Stomach (tissue), 4 donors: ENCODE measurements at regions not wholly inside any gene's neighbourhood (a gene's known extent, or its start where the extent isn't known, plus 50 kb on each side); places are given as distances from the start of the nearest gene placed in this dataset.

Experiments used
- CTCF ChIP-seq, 7 experiments: fragments of 450-650 bp in 4 of 7; fragments of 200-600 bp in 3 of 7; sonication (generic) in 3 of 7; IDR thresholded peaks; one replicate each; pipeline ENCODE4 v1.5.1; 2016 to 2019; ENCODE audit warnings: antibody characterized with exemption in 7 of 7, control low read depth in 2 of 7, mild to moderate bottlenecking in 1 of 7
- EP300 ChIP-seq: sonication (generic); formaldehyde crosslinking; IDR thresholded peaks from one replicate; pipeline ENCODE4 v1.6.1; 2017; ENCODE audit warnings: antibody characterized with exemption
- POLR2A ChIP-seq, 4 donors: fragments of 450-650 bp; IDR thresholded peaks; one replicate each; pipeline ENCODE4 v1.6.1; 2016; ENCODE audit warnings: antibody characterized with exemption in 4 of 4, control low read depth in 2 of 4, mild to moderate bottlenecking in 1 of 4, moderate library complexity in 1 of 4
- POLR2AphosphoS5 ChIP-seq, 3 donors: sonication (generic); formaldehyde crosslinking; IDR thresholded peaks; one replicate each; pipeline ENCODE4 v1.6.1; 2016; ENCODE audit warnings: antibody characterized with exemption in 3 of 3

GRCh38 chr1:185627171-185627570 is 107.0 kb upstream of the HMCN1 start:
- TF ChIP-seq CTCF (IDR thresholded peaks at IDR 0.05), result no peak
- no peak for TF ChIP-seq POLR2A (IDR thresholded peaks at IDR 0.05)
- TF ChIP-seq POLR2AphosphoS5 (IDR thresholded peaks at IDR 0.05), result no peak
- TF ChIP-seq EP300, result no peak
